ENCODE measurements at regions not wholly inside any gene's neighbourhood (a gene's known extent, or its start where the extent isn't known, plus 50 kb on each side); places are given as distances from the start of the nearest gene placed in this dataset.
"Not testable (repeated sequence)": the region's sequence is repeated elsewhere in the genome, so short reads cannot be mapped to it uniquely, and the experiment has no call there.

DNA sequence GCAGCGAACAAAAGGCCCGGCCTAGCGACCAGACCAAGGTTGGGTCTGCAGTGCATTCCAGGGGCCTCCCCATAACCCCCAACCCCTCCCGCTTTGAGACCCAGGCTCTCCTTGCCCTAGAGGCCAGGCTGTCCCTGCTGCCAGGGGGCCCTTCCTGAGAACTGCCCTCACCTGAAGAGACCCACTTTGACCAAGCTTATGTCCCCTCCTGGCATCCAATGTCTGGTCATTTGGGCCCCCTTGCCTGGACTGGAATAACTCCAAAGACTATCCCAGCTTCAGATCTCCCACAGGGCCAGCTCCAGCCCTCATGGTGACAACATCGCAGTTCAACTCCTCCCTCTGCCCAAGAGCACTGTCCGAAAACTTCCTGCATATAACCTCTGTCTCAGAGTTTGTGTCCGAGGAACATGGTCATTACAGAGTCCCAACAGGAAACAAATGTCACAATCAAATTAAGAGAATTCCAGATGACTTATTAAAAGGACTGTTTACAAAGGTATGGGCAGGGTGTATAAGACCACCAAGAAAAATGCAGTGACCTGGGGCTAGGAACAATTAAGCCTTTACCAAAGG is 125.0 kb downstream of the BANF2 start:
- TF ChIP-seq, protein P1, sequence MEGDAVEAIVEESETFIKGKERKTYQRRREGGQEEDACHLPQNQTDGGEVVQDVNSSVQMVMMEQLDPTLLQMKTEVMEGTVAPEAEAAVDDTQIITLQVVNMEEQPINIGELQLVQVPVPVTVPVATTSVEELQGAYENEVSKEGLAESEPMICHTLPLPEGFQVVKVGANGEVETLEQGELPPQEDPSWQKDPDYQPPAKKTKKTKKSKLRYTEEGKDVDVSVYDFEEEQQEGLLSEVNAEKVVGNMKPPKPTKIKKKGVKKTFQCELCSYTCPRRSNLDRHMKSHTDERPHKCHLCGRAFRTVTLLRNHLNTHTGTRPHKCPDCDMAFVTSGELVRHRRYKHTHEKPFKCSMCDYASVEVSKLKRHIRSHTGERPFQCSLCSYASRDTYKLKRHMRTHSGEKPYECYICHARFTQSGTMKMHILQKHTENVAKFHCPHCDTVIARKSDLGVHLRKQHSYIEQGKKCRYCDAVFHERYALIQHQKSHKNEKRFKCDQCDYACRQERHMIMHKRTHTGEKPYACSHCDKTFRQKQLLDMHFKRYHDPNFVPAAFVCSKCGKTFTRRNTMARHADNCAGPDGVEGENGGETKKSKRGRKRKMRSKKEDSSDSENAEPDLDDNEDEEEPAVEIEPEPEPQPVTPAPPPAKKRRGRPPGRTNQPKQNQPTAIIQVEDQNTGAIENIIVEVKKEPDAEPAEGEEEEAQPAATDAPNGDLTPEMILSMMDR (IDR thresholded peaks at IDR 0.05; ENCODE audit: low read depth, low read length): no peak
- no peak overlapping the region for H3K4me3 ChIP-seq (ENCODE audit: low read depth, low read length)

DNA sequence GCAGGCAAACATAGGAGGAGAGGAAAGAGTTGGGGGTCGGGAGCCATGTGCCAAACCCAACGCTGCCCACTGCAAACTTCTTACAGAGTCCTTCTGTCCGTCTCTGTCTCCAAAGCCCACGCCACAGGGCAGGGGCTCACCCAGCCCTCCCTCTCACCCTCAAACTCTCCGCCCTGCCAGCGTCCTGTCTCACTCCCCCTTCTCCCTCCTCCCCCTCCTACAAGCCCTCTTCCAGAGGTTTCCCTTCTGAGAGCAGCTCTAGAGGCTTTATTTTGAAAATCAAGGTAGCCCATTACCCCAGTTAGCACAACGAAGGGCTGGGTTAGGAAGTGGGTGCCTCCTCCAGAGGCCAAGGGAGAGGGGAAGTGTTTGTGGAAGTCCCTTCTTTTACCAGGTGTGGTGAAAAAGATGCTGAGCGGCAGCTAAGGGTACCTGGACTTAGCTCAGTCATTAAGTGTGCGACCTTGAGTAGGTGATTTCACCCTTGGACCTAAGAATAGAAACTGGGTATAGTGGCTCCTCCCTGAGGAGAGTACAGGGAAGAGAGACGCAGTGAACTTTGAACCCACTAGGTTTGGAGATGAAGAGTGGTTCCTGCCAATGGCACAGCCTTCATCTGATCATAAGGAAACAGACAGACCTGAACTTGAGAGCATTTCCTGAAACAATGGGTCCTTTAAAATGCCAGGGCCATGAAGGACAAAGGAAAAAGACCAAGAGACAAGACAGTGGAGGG is 123.8 kb downstream of the BANF2 start:
- no peak overlapping the region for H3K4me3 ChIP-seq (ENCODE audit: low read depth, low read length)
- TF ChIP-seq, protein P1 (IDR thresholded peaks at IDR 0.05; ENCODE audit: low read depth, low read length): no peak

DNA sequence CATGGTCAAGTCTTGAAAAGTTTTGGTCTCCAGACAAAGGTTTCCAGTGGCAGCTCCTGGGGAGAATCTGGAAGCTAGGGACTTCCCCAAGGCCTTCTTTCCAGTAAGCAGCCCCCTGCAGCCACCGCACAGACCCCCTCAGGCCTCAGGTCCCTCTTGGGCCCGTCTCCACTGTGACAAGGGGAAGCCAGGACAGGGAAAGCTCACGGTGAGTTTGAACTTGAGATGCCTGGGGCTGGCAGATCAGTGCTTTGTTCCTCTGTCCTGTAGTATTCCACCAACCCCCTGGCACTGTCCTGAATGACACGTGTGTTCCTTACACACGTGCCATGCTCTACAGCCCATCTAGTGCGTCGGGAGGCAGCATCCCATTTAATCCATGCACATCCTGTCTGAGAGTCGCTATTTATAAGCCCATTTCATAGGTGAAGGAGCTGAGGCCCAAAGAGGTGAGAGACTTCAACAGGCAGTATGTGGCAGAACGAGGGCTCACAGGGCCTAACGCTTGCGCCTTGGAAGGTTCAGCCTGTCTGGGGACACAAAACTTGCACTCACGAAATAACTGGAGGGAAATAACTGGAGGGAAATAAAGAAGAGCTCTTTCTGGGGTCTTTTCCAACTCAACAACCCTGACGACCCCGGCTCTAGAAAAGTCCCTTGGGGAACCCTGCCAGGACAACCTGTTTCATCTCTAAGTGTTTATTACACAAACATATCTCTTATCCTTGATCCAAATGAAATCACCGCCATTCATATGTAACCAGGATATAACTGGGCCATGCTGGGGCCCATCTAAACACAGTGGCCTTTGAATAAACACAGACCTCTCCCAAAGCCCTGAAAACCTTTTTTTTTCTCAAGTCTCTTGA is 123.0 kb downstream of the BANF2 start:
- H3K4me3 ChIP-seq (ENCODE audit: low read depth, low read length): no peak overlapping the region
- TF ChIP-seq, protein P1 (IDR thresholded peaks at IDR 0.05; ENCODE audit: low read depth, low read length): no peak

DNA sequence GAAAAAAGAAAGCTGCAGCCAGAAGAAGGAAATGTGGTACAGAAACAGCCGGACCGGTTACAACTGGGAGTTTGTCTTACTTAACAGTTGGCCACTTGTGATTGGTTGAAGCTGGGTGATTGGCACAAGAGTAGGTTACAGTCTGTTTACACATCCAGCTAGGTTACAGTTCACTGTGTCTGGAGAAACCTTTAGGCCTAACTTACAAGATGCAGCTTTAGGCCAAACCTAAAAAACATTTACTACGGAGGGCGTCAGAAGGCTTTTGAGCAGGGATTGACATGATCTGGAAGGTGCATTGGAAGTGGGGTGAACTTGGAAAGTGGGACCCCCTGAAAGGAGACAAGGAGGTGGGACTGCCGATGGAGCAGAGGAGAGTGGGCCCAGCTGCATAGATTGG is 122.3 kb downstream of the BANF2 start:
- TF ChIP-seq, protein P1 (IDR thresholded peaks at IDR 0.05; ENCODE audit: low read depth, low read length): no peak
- H3K4me3 ChIP-seq (ENCODE audit: low read depth, low read length): no peak overlapping the region

DNA sequence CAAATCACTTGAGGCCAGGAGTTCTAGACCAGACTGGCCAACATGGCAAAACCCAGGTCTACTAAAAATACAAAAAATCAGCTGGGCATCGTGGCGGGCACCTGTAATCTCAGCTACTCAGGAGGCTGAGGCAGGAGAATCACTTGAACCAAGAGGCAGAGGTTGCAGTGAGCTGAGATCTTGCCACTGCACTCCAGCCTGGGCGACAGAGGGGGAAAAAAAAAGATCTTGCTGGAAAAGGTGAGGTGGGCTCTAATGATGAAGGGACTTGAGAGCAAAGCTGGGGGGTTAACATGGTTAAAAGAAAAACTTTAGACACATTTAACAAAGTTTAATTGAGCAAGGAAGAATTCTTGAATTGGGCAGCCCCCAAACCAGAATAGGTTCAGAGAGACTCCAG is 121.8 kb downstream of the BANF2 start:
- H3K4me3 ChIP-seq (ENCODE audit: low read depth, low read length): not testable (repeated sequence)

DNA sequence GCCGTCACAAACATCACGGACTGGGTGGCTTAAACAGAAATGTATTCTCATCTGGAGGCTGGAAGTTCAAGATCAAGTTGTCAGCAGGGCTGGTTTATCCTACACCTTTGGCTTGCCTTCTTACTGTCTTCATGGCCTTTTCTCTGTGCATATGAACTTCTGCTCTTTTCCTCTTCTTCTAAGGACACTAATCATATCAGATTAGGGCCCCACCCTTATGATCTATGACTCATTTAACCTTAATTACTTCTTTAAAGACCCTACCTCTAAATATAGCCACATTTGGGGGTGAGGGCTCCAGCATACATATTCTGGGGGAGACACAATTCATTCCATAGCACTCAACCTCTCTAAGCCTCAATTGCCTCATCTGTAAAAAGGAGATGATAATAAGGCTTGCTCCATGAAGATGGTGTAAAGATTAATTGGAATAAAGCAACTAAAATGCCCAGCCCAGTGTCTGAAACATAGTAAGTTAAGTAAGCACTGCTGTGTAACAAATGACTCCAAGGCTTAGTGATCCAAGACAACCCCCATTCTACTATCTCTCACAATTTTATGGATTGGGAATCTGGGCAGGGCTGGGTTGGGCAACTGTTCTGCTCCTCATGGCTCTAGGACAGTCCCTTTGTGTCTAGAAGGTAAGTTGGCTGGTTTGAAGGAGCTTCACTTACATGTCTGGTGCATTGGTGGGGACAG is 119.8 kb downstream of the BANF2 start:
- TF ChIP-seq, protein P1 (IDR thresholded peaks at IDR 0.05; ENCODE audit: low read depth, low read length): no peak
- H3K4me3 ChIP-seq (ENCODE audit: low read depth, low read length): no peak overlapping the region

DNA sequence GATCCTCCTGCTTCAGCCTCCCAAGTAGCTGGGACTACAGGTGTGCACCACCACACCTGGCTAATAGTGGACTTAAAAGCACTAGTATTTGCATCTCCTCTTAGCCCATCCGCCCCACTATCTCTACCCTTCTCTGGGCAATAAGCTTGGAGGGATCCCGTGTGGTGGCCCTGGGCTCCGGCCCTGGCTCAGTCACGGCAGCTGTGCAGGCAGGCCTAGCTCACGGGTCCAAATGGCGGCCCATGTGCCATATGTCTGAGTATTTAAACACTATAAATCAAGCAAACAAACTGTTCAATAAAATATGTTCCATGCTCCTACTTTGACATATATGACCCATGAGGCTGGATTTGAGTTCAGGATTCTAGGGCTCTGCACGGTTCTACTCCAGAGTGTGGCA is 118.4 kb downstream of the BANF2 start:
- H3K4me3 ChIP-seq (ENCODE audit: low read depth, low read length): no peak overlapping the region
- TF ChIP-seq, protein P1 (IDR thresholded peaks at IDR 0.05; ENCODE audit: low read depth, low read length): no peak
